H9 (cell line): ENCODE measurements at regions not wholly inside any gene's neighbourhood (a gene's known extent, or its start where the extent isn't known, plus 50 kb on each side); places are given as distances from the start of the nearest gene placed in this dataset.

Experiments used
- DNase-seq: peaks from one replicate; pipeline ENCODE4 v3.0.0-alpha.2; 2017
- H2AFZ ChIP-seq: one replicate; pipeline ENCODE4 v1.6.1; 2013; ENCODE audit warnings: mild to moderate bottlenecking, low read length, control low read depth, moderate library complexity
- H2AK5ac ChIP-seq: 2 replicates; pipeline ENCODE4 v1.6.1; 2013; ENCODE audit warnings: low read length, control low read depth, mixed read lengths; ENCODE audit not compliant: insufficient read length
- H2BK120ac ChIP-seq: one replicate; pipeline ENCODE4 v1.6.1; 2013; ENCODE audit warnings: low read depth, mild to moderate bottlenecking, low read length, control low read depth, inconsistent platforms; ENCODE audit not compliant: poor library complexity, severe bottlenecking
- H2BK12ac ChIP-seq: 2 replicates; pipeline ENCODE4 v1.6.1; 2013; ENCODE audit warnings: low read length, control low read depth, mixed read lengths, low read depth; ENCODE audit not compliant: insufficient read length
- H2BK15ac ChIP-seq: 2 replicates; pipeline ENCODE4 v1.6.1; 2013; ENCODE audit warnings: low read depth, low read length, control low read depth
- H2BK20ac ChIP-seq: one replicate; pipeline ENCODE4 v1.6.1; 2013; ENCODE audit warnings: low read depth, mild to moderate bottlenecking, low read length, control low read depth, inconsistent platforms; ENCODE audit not compliant: poor library complexity, severe bottlenecking
- H2BK5ac ChIP-seq: 2 replicates; pipeline ENCODE4 v1.6.1; 2013; ENCODE audit warnings: low read length, control low read depth, mixed read lengths; ENCODE audit not compliant: insufficient read length
- H3K14ac ChIP-seq: 2 replicates; pipeline ENCODE4 v1.6.1; 2013; ENCODE audit warnings: low read length, control low read depth; ENCODE audit not compliant: insufficient read depth
- H3K18ac ChIP-seq: 2 replicates; pipeline ENCODE4 v1.6.1; 2013; ENCODE audit warnings: low read depth, mild to moderate bottlenecking, mixed read lengths, low read length, control low read depth; ENCODE audit not compliant: insufficient read length
- H3K23ac ChIP-seq: 2 replicates; pipeline ENCODE4 v1.6.1; 2013; ENCODE audit warnings: low read length, control low read depth, mixed read lengths, low read depth; ENCODE audit not compliant: insufficient read length
- H3K23me2 ChIP-seq: 2 replicates; pipeline ENCODE4 v1.6.1; 2013; ENCODE audit warnings: low read depth, mild to moderate bottlenecking, mixed read lengths, low read length, control low read depth; ENCODE audit not compliant: insufficient read length, poor library complexity, severe bottlenecking
- H3K27ac ChIP-seq: 2 replicates; pipeline ENCODE4 v1.5.1; 2013; ENCODE audit warnings: low read length, control low read depth, mixed read lengths, low read depth; ENCODE audit not compliant: insufficient read length
- H3K27me3 ChIP-seq: 2 replicates; pipeline ENCODE4 v1.6.1; 2013; ENCODE audit warnings: low read length, control low read depth, inconsistent platforms; ENCODE audit not compliant: insufficient read depth
- H3K4ac ChIP-seq: 2 replicates; pipeline ENCODE4 v1.6.1; 2013; ENCODE audit warnings: low read depth, mild to moderate bottlenecking, control low read depth, inconsistent platforms, low read length, moderate library complexity
- H3K4me1 ChIP-seq: 2 replicates; pipeline ENCODE4 v1.6.1; 2013; ENCODE audit warnings: low read length, control low read depth, inconsistent platforms; ENCODE audit not compliant: insufficient read depth
- H3K4me2 ChIP-seq: 2 replicates; pipeline ENCODE4 v1.6.1; 2013; ENCODE audit warnings: low read length, control low read depth, mixed read lengths; ENCODE audit not compliant: insufficient read length, insufficient read depth
- H3K56ac ChIP-seq: 2 replicates; pipeline ENCODE4 v1.6.1; 2013; ENCODE audit warnings: low read depth, mild to moderate bottlenecking, mixed read lengths, low read length, control low read depth; ENCODE audit not compliant: insufficient read length
- H3K79me1 ChIP-seq: 2 replicates; pipeline ENCODE4 v1.6.1; 2013; ENCODE audit warnings: low read depth, mild to moderate bottlenecking, moderate library complexity, low read length, control low read depth, inconsistent platforms; ENCODE audit not compliant: insufficient read depth, poor library complexity, severe bottlenecking
- H3K79me2 ChIP-seq: 2 replicates; pipeline ENCODE4 v1.6.1; 2013; ENCODE audit warnings: low read length, control low read depth, inconsistent platforms; ENCODE audit not compliant: insufficient read depth
- H3K9ac ChIP-seq: 2 replicates; pipeline ENCODE4 v1.6.1; 2013; ENCODE audit warnings: low read length, control low read depth, mixed read lengths; ENCODE audit not compliant: insufficient read length; ENCODE audit errors: extremely low read depth
- H3K9me3 ChIP-seq: one replicate; pipeline ENCODE4 v1.6.1; 2013; ENCODE audit warnings: low read depth, low read length, inconsistent platforms; ENCODE audit not compliant: control insufficient read depth
- H3T11ph ChIP-seq: one replicate; pipeline ENCODE4 v1.6.1; 2013; ENCODE audit warnings: mild to moderate bottlenecking, low read length, control low read depth, inconsistent platforms
- H4K20me1 ChIP-seq: one replicate; pipeline ENCODE4 v1.6.1; 2013; ENCODE audit not compliant: control insufficient read depth, insufficient read length, insufficient read depth
- H4K5ac ChIP-seq: 2 replicates; pipeline ENCODE4 v1.6.1; 2013; ENCODE audit warnings: low read depth, mild to moderate bottlenecking, mixed read lengths, low read length, control low read depth; ENCODE audit not compliant: insufficient read length
- H4K8ac ChIP-seq: replicated peaks from 2 replicates; pipeline ENCODE4 v1.6.1; 2013; ENCODE audit warnings: low read length, control low read depth, mixed read lengths, low read depth; ENCODE audit not compliant: insufficient read length
- H4K91ac ChIP-seq: 2 replicates; pipeline ENCODE4 v1.6.1; 2013; ENCODE audit warnings: low read depth, mild to moderate bottlenecking, moderate library complexity, mixed read lengths, low read length, control low read depth; ENCODE audit not compliant: insufficient read length
- H3K27ac Mint-ChIP-seq, 3 experiments: 2 replicates in 2 of 3; 3 replicates in 1 of 3; pipeline ENCODE4 v1.8.0; 2020 to 2021; ENCODE audit warnings: mixed read lengths in 3 of 3, mild to moderate bottlenecking in 1 of 3, moderate library complexity in 1 of 3
- H3K27me3 Mint-ChIP-seq: 2 replicates; pipeline ENCODE4 v1.8.0; 2021; ENCODE audit warnings: low read depth, mild to moderate bottlenecking, moderate library complexity, mixed read lengths
- H3K36me3 Mint-ChIP-seq, 3 experiments: 2 replicates in 2 of 3; 3 replicates in 1 of 3; pipeline ENCODE4 v1.8.0; 2020 to 2021; ENCODE audit warnings: low read depth in 3 of 3, mixed read lengths in 3 of 3; ENCODE audit not compliant: insufficient read depth in 1 of 3
- H3K4me1 Mint-ChIP-seq, 2 experiments: 2 replicates each; pipeline ENCODE4 v1.8.0; 2020; ENCODE audit warnings: mixed read lengths in 2 of 2
- H3K4me3 Mint-ChIP-seq, 2 experiments: 2 replicates in 1 of 2; 3 replicates in 1 of 2; pipeline ENCODE4 v1.8.0; 2020 to 2021; ENCODE audit warnings: mild to moderate bottlenecking in 2 of 2, mixed read lengths in 2 of 2, moderate library complexity in 1 of 2
- H3K9me3 Mint-ChIP-seq, 2 experiments: 2 replicates in 1 of 2; 3 replicates in 1 of 2; pipeline ENCODE4 v1.8.0; 2020; ENCODE audit warnings: mild to moderate bottlenecking in 2 of 2, mixed read lengths in 2 of 2, moderate library complexity in 1 of 2
- WGBS: extraction: QIAGEN DNeasy Blood & Tissue Kit; methylation state at CpG from one replicate; pipeline ENCODE4 v1.1.7; 2013; ENCODE audit warnings: missing lambda C conversion rate, low lambda C conversion rate, mixed read lengths; ENCODE audit not compliant: insufficient read length; ENCODE audit errors: extremely low coverage; 5-methylcytosine and 5-hydroxymethylcytosine counted together
- TF ChIP-seq, protein P1 (sequence below): fragments of 200-600 bp; sonication (generic); conservative IDR thresholded peaks from 3 replicates; pipeline ENCODE4 v1.8.0; 2021; ENCODE audit warnings: antibody characterized with exemption, mild to moderate bottlenecking

- H2AFZ ChIP-seq = no peak overlapping the region
- no peak overlapping the region for H3K18ac ChIP-seq
- H4K5ac ChIP-seq = no peak overlapping the region
- no CpG with 5 or more reads among the region's 3 CpGs for WGBS
- Mint-ChIP-seq H3K27ac (peak overlapping the region in 1 of 3 experiments; percentile 40; a peak in 1 of 7 replicates), H3K4me3 (no peak overlapping the region), H3K4me1 (peaks cover 10 to 12% of the 10 kb centered on the region in 2 experiments), H3K27me3 (no peaks in the 10 kb centered on the region), H3K9me3 (no peaks in the 10 kb centered on the region), H3K36me3 (no peaks in the 10 kb centered on the region)
- no peak for DNase-seq
- no peaks in the 10 kb centered on the region for H4K20me1 ChIP-seq
- H3K4ac ChIP-seq = no peak overlapping the region
- TF ChIP-seq, protein P1, sequence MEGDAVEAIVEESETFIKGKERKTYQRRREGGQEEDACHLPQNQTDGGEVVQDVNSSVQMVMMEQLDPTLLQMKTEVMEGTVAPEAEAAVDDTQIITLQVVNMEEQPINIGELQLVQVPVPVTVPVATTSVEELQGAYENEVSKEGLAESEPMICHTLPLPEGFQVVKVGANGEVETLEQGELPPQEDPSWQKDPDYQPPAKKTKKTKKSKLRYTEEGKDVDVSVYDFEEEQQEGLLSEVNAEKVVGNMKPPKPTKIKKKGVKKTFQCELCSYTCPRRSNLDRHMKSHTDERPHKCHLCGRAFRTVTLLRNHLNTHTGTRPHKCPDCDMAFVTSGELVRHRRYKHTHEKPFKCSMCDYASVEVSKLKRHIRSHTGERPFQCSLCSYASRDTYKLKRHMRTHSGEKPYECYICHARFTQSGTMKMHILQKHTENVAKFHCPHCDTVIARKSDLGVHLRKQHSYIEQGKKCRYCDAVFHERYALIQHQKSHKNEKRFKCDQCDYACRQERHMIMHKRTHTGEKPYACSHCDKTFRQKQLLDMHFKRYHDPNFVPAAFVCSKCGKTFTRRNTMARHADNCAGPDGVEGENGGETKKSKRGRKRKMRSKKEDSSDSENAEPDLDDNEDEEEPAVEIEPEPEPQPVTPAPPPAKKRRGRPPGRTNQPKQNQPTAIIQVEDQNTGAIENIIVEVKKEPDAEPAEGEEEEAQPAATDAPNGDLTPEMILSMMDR = no peak
- H3K23me2 ChIP-seq = no peaks in the 10 kb centered on the region
- H3T11ph ChIP-seq = no peak overlapping the region
- H2BK12ac ChIP-seq = no peak overlapping the region
- H3K79me2 ChIP-seq = no peaks in the 10 kb centered on the region
- H3K4me1 ChIP-seq = no peaks in the 10 kb centered on the region
- no peaks in the 10 kb centered on the region for H3K9me3 ChIP-seq
- no peak overlapping the region for H3K56ac ChIP-seq
- no peak overlapping the region for H2BK15ac ChIP-seq
- H3K4me2 ChIP-seq = no peak overlapping the region
- H3K27me3 ChIP-seq = no peaks in the 10 kb centered on the region
- H3K79me1 ChIP-seq = no peaks in the 10 kb centered on the region
- H2BK20ac ChIP-seq = no peak overlapping the region
- no peak overlapping the region for H4K8ac ChIP-seq
- no peak overlapping the region for H4K91ac ChIP-seq
- no peak overlapping the region for H3K14ac ChIP-seq
- H2AK5ac ChIP-seq = no peak overlapping the region
- no peak overlapping the region for H3K23ac ChIP-seq
- no peak overlapping the region for H3K9ac ChIP-seq
- no peak overlapping the region for H3K27ac ChIP-seq
- H2BK120ac ChIP-seq = no peak overlapping the region
- no peak overlapping the region for H2BK5ac ChIP-seq
These were observed 78.0 kb upstream of the EGR2 start for GRCh38 chr10:62894156-62894555.
